Sigmoid colon (tissue), 4 donors: ENCODE measurements at regions not wholly inside any gene's neighbourhood (a gene's known extent, or its start where the extent isn't known, plus 50 kb on each side); places are given as distances from the start of the nearest gene placed in this dataset.

Source experiments
- CTCF ChIP-seq, 4 experiments: fragments of 450-650 bp in 3 of 4; fragments of 200-600 bp in 1 of 4; IDR thresholded peaks; one replicate each; pipeline ENCODE4 v1.5.1; 2016 to 2019; ENCODE audit warnings: antibody characterized with exemption in 4 of 4, mild to moderate bottlenecking in 3 of 4, moderate library complexity in 2 of 4
- POLR2A ChIP-seq, 2 donors: fragments of 450-650 bp; IDR thresholded peaks; one replicate each; pipeline ENCODE4 v1.6.1; 2016; ENCODE audit warnings: antibody characterized with exemption in 2 of 2, mild to moderate bottlenecking in 2 of 2, moderate library complexity in 2 of 2
- POLR2AphosphoS5 ChIP-seq, 4 donors: sonication (generic); formaldehyde crosslinking; IDR thresholded peaks; one replicate each; pipeline ENCODE4 v1.6.1; 2017; ENCODE audit warnings: antibody characterized with exemption in 4 of 4

- TF ChIP-seq CTCF (IDR thresholded peaks at IDR 0.05) (no peak), POLR2AphosphoS5 (IDR thresholded peaks at IDR 0.05) (no peak), POLR2A (IDR thresholded peaks at IDR 0.05) (no peak)
These were observed 238.1 kb upstream of the AGA start for GRCh38 chr4:177680308-177680707.
